NCI-H2171 treated with DMSO at 0.1 percent for 48 hours (cell line): ENCODE measurements at regions not wholly inside any gene's neighbourhood (a gene's known extent, or its start where the extent isn't known, plus 50 kb on each side); places are given as distances from the start of the nearest gene placed in this dataset.
"Not testable (repeated sequence)": the region's sequence is repeated elsewhere in the genome, so short reads cannot be mapped to it uniquely, and the experiment has no call there.

Source experiments
- DNase-seq: peaks from one replicate; lab custom pipeline; 2025; lab: John Stamatoyannopoulos, UW

DNA sequence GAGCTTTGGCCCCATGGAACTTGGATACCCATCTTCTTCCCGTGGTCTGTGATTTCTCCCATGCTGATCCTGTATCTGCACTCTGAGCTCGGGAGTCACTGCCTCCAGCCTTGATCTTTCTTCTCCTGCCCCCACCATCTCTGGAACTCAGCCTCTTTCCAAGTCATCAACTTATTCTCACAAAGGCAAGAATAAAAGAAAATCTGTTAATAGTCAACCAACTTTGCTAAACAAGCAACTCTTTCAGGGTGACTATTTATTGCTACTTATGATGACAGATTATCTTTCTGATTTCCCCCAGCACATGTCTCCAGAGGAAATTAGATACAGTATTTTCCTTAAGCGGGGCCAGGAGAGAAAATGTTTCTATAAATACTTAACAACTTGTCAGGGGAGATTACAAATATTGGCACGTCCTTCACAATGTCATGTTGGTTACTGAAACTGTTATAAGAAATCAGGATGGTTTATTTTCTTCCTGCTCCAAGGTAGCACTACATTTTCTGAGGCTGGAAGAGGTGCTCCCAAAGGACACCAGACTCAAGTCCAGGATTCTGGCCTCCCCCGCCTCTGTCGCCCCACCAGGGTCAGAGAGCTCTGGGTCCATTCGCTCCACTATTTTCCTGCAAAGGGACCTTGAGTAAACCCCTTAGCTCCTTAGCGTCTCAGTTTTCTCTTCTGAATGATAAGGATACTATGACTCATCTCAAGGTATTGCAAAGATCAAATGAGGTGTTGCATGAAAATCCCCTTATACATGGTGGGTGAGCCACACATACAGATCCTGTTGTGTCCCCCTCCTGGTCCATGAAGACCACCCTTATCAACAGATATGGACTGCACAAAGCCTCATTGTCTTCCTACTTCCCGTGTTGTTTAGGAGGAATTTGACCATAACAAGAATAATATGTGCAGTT, 205.2 kb upstream of the WSCD1 start:
- no peak for DNase-seq

DNA sequence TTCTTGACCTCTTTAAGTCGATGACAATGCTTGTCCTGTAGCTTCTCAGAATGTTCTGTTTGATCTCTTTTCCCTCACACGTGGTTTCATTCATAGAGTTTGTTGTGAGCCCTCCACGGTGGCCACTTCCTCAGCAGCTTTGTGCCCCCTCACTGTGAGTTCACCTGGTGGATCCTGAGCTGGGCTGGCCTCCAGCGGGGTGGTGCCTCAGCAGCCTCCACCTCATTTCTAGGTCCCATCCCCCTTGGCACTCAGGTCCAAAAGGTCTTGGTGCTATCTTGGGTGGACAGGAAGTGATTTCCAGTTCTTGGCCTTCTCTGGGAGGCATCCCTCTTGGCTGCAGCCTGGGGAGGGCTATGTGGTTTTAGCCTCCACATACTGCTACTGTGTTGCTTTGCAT, 203.2 kb upstream of the WSCD1 start:
- no peak for DNase-seq

DNA sequence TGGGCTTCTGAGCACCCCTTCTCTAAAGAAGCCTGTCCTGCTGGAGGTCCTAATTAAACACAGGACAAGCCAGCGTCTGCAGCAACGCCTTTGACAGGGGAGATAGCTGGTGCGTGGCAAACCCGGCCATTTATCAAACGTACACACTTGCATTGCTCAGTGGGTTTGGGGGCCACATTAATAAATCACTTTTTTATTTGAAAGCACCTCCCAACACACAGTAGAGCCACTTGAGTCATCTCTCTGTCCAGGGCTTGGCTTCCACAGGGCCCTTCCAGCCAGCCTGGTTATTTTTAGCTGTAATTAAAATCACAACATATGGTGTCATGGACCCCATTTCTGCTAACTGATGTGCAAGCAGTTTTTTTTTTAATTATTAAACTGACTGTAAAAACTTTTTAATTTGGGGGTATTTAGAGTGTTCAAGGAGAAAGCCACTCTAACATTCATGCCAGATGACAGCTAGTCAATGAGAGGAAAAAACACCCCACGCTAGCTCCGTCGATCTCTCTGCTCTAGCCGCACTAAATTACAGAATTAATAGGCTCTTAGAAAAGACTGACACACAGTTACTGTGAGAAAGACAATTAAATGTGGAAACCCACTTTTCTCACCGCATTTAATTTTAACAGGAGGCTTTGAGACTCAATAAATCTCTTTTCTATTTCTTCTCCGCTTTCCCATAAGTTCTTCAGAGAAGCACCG, 201.0 kb upstream of the WSCD1 start:
- no peak for DNase-seq

DNA sequence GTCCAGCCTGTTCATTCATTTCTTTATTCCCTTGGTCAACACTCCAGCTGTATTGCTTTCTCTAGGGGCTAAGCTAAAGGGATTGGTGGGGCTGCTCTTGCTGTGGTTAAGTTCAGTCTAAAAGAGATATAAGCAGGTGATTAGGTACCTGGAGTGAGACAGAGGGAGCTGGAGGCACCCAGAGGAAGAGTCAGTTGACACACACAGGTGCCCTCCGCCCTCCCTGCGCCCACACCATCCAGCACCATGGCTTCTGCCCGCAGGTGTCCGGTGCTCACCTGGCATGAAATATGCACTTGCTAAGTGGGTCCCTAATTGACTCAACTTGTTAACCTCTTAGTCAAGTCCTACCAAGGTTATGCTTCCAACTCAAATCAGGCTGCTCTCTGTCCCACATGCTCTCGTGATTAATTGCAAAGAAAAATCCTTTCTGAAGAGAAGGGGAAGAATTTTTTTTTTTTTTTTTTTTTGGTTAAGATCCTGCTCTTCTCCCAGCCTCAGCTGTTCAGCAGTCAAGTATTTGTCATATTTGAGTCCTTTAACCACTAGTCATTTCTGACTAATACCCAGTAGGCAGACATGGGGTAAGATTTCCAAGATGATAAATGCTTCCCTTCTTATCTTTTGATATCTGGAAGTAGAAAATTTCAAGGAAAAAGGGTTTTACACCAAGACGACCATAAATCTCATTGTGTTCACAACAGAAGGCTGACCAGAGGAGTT, 199.8 kb upstream of the WSCD1 start:
- no peak for DNase-seq

DNA sequence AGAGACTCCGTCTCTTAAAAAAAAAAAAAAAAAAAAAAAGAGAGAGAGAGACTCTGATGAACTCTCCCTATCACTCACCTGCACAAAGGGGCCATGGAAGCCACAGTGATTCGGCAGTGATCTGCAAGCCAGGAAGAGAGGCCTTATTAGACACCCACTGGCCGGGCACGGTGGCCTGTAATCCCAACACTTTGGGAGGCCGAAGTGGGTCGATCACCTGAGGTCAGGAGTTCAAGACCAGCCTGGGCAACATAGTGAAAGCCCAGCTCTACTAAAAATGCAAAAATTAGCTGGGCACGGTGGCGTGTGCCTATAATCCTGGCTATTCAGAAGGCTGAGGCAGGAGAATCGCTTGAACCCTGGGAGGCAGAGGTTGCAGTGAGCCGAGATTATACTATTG, 198.5 kb upstream of the WSCD1 start:
- DNase-seq: no peak

DNA sequence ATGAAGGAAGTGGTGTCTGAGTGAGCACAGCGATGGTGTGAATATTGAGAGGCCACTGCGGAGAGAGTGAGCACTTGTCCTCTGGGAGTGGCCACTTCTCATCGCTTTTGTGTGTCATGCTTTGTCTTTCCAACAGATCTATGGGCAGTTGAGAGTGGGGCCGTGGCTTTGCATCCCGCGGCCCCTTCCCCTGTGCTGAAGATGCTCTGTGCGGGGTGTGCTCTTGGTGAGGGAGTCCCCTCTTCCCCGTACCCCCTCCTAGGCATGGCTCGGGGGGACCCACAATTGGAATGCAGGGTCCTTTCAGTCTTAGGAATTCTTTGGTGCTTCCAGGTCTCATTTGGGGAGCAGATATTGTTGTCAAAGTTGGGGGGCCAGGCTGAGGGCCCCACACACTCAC, 197.3 kb upstream of the WSCD1 start:
- no peak for DNase-seq

DNA sequence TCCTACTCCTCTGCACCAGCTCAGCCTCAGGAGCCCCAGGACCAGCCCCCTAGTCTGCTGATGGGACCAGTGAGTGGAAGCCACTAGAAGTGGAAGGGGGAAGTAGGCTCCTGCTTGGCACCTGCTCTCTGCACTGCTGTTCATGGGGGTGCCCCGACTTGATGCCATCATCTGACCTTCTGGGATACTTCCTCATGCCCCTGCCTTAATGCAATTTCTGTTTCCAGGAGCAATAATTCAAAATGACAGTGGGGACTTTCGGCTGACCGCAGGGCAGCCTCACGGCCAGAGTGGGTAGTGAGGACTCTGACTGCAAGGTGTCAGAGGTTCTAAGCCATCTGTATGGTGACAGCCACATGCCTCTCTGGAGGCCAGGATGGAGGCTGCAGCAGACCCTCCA, 196.4 kb upstream of the WSCD1 start:
- no peak for DNase-seq

DNA sequence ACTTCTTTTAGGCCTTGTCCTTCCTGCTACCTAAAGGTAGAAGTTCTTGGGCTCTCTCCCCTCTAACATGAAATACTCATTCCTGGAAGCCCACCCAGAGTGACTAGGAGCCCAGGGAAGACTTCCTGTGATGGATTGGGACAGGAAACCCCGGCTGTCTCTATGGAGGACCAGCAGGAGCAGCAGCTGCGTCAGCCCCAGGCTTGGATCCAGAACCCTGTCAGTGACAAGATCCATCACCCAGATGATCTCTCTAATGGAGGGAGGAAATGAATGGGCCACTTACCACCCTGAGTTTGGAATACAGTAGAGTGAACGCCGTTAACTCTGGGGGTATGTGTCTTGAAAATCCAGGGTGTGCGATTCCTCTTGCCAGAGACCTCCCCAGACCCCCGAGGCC, 195.7 kb upstream of the WSCD1 start:
- DNase-seq: no peak

DNA sequence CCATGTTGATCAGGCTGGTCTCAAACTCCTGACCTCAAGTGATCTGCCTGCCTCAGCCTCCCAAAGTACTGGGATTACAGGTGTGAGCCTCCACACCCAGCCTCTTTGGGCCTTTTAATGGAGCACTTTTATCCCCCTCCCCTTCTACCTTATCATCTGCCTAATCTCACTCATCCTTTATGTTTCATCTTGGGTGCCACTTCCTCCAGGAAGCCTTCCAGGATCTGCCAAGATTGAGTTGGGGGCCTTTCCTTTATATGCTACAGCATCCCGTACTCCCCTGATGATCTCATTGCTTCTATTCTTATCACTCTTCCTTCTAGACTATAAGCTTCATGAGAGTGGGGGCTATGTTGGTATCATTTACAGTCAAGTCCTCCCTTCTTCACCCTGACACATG, 192.8 kb upstream of the WSCD1 start:
- no peak for DNase-seq

DNA sequence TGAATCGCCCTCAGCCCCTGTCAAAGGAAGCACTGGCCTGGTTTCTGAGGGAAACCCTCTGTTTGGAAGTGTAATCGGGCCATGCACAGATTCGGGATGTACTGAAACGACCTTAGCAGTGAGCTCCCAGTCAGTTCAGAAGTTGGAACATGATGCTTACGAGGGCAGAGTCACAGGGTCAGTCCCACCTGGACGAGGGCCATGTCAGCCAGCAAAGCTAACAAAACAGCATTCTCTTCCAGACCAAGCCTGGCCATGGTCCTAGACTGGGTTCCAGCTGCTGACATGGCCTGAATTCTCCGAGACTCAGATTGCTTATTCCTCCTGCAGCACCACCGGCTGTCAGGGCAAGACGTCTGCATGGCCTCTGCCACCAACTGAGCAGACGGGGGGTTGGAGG, 192.2 kb upstream of the WSCD1 start:
- no peak for DNase-seq

DNA sequence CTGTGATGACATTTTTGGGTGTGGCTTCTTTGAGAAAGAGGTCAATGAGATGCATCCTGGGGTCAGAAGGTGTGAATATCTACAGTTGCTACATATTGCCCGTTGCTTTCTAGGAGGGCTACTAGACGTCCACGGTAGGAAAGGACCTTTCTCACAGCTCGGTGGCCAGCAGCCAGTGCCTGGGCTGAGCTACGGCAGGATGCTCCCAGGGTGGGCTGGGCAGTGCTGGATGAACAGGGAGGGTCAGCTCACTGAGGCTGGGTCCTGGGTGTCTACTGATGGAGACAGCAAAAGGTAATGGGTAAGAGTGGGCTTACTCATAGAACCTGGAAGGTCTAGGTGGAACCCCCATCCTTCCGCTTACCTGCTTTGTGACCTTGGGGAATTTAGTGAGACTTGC, 188.3 kb upstream of the WSCD1 start:
- DNase-seq: no peak

DNA sequence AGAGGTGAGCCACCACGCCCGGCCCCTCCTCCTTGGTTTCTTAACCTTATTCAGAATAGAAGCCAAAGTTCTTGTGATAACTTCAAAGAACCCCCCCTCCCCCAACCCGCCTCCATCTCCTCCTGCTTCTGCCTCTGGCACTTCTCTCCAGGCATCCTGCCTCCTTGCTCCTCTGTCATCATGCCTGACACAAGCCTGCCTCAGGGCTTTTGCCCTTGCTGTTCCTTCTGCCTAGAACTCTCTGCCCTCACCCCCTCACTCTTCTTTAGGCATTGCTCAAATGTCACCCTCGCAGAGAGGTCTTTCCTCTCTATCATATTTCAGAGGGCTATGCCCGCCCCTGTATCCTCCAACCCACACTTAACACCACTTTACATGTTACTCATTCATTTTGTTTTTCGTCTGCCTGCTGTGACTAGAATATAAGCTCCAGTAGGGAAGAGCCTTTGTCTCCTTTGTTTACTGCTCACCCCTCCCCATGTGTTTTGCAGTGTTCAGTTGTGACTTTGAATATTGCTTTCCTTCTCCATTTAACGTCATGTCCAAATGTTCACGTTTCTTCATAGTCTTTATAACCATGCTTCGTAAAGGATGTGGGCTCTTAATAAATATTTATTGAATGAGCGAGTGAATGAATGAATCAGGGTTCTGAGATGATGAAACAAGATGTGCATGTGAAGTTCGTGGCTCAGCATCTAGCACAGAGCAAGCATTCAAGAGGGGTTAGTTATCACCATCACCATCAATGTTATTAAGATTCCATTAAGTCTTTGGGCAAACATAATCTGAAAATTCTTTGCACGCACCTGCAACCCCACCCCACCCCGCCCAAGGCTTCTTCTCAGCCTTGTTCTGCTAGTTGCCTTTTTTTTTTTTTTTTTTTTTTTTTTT, 186.2 kb upstream of the WSCD1 start:
- DNase-seq: no peak

DNA sequence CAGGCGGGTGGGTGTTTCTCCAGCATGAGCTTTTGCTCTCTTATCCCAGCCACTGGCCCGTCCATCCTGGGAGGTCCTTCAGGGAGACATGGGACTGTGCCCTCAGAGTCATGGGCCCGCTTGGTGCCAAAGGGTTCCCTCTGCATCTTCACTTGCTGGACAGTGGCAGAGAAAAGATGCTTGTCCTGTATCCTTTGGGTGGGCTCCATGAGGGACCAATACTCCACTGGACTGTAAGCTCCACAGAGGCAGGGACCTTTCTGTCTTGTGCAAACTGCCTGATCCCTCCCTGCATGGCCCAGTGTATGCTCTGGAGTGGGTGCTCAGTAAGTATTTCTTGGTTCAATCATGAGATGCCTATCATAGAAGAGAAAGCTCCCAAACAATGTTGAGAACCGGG, 184.8 kb upstream of the WSCD1 start:
- no peak for DNase-seq

DNA sequence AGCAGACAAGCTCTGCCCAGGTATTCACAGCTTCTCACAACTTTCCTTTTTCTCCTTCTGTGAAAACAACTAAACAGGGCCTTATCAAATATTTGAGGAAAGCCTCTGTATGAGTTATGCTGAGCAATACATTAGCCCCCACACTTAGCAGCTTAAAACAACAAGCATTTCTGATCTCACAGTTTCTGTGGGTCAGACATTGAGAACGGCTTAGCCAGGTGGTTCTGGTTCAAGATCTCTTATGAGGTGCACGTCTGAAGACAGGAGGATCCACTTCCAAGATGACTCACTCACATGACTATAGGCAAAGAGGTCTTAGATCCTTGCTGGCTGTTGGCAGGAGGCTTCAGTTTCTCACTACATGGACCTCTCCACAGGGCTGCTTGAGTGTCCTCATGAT, 181.4 kb upstream of the WSCD1 start:
- no peak for DNase-seq

DNA sequence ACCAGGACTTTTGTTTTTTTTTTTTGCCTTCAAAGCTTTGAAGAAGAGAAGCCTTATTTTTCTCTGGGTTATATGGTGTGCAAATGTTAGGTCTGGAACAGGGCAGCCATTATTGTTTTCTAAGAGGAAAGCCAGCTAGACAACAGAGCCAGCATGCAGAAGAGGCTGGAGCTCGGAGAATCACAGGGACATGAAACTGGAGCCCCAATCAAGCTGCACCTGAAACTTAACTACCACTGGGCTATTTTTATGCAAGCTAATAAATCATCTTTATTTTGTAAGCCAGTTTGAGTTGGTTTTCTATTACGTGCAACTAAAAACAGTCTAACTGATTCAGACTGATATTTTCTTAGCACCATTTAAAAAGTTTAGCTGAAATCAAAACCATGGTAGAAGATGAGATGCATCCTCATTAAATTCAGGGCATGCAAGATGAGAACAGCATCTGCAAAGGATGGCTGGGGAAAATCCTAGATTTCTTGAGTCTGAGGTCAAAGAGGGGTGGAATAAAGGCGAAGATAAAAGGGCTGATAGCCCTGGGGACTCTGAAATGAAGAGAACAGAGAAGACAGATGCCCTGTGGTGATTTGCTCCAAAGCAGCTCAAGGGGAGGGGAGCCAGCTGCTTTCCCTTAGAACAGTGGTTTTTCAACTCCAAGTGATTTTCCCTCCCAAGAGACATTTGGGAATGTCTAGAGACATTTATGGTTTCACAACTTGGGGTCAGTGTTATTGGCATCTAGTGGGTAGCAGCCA, 177.1 kb upstream of the WSCD1 start:
- no peak for DNase-seq

DNA sequence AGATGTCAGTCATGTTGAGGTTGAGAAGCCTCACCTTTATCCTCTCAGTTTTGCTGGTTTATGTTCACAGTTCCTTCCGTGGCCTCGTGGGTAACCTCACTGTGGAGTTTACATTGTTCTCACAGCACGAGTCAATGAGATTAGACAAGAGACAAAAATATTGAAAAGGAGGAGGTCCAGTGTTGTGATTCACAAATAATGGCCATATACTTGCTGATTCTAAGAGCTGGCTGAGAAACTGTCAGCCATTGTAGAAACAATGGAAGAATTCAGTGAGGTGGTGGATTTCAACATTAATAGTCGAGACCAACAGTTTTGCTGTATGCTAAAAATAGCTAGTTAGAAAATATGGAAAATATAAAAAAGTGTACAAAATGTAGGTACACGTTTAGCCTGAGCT, 176.4 kb upstream of the WSCD1 start:
- no peak for DNase-seq

DNA sequence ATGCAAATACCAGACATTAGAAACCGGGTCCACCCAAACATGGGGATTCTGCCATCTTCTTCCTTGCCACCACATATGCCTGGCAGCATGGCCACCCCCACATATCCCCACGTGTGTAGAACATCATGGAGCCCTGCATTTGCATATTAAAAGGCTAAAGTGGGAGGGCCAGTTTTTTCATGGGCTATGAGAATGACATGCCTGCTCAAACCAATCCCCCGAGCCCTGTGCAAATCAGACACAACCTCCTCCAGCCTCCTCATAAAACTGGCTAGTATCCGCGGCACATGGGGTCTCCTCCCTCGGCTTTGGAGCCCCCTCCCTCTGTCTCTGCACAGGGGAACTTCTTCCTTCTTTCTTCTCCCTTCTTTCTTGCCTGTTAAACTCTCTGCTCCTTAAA, 174.9 kb upstream of the WSCD1 start:
- DNase-seq: no peak

DNA sequence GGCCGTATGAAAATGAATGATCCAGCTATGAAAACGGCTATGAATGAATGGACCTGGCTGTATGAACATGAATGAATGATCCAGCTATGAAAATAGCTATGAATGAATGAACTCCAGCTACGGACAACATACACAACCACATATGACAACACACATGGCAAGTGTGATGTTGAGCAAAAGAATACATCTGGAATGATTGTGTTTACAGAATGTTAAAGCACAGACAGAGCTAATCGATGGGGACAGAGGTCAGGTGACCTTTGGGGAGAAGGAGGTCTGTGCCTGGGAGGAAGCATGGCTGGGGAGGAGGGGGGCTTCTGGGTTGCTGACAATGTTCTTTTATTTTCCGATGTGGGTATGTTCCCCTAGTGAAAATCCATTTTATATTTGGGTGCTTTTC, 174.0 kb upstream of the WSCD1 start:
- DNase-seq: no peak

DNA sequence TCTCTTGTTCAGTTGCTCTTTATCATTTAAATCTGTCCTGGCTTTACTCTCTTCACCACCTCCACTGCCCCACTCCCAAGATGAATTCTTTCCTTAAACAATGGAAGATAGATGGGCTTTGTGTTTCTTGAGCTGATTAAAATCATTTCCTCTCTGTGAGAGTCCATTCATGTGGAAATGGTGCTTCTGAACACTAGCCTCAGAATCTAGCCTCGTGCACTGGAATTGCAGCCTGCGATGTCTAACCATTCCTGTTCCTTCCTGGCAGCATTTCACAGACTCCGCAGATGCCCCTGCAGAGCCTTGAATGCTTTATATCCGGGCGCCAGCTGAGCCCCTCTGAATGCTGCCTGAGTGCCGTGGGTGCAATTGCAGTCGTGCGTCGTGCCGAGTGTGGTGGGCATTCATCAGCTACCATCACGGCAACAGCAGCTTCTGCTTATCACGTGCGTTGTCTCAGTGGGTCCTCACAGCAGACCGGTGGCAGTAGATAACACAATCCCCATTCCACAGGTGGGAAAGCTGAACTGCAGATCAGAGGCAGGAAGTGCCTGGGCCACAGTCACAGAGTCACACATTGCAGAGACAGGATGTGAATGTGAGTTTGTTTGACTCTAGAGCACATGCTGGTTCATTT, 172.8 kb upstream of the WSCD1 start:
- no peak for DNase-seq

DNA sequence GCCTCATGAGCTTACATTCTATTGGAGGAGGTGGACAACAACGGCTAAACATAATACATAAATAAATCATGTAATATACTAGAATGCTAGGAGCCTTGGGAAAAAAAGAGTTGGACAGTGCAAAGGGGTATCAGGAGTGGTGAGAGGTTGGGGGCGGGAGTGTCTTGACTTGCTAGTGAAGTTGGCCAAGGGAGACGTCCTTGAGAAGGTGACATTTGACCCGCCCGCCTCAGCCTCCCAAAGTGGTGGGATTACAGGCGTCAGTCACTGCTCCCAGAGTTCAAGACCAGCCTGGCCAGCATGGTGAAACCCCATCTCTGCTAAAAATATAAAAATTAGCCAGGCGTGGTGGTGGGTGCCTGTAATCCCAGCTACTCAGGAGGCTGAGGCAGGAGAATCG, 172.2 kb upstream of the WSCD1 start:
- not testable (repeated sequence) for DNase-seq

DNA sequence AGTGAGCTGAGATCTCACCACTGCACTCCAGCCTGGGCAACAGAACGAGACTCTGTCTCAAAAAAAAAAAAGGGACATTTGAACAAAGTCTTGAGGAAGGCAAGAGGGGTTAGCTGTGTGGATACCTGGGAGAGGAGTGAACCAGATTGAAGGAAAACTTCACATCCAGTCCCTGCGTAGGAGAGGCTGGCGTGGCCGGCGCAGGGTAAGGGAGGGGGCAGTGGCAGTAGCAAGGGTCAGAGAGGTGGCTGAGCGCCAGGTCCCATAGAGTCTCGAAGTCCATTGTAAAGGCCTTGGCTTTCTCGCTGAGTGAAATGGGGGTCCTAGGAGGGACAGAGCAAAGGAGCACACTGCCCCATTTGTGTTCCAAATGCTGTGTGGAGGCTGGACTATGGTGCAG, 171.8 kb upstream of the WSCD1 start:
- DNase-seq: no peak
